ENCODE measurements at regions not wholly inside any gene's neighbourhood (a gene's known extent, or its start where the extent isn't known, plus 50 kb on each side); places are given as distances from the start of the nearest gene placed in this dataset.
"Not testable (repeated sequence)": the region's sequence is repeated elsewhere in the genome, so short reads cannot be mapped to it uniquely, and the experiment has no call there.

GRCh38 chr11:95414217-95414616 lies 183.2 kb upstream of the SESN3 start:
- Histone ChIP-seq H3K36me3 (ENCODE audit: control insufficient read depth in 2 of 2, insufficient read depth in 2 of 2, low read length in 2 of 2) (no peaks in the 10 kb centered on the region), H3K27ac (ENCODE audit: low read length) (no peak overlapping the region), H3K27me3 (ENCODE audit: control insufficient read depth in 1 of 2, insufficient read depth in 2 of 2, low read length in 2 of 2) (no peaks in the 10 kb centered on the region), H3K9me3 (ENCODE audit: control insufficient read depth in 2 of 2, low read length in 2 of 2) (no peaks in the 10 kb centered on the region), H3K4me1 (ENCODE audit: control insufficient read depth, insufficient read depth, low read length) (peaks cover 11% of the 10 kb centered on the region), H3K9ac (ENCODE audit: low read length in 2 of 2) (no peak overlapping the region), H3K4me3 (ENCODE audit: low read length in 2 of 2) (no peak overlapping the region)

- H3K4me1 ChIP-seq (ENCODE audit: control insufficient read depth, insufficient read depth, low read length) = peaks cover 11% of the 10 kb centered on the region
- no peaks in the 10 kb centered on the region for H3K36me3 ChIP-seq (ENCODE audit: control insufficient read depth in 2 of 2, insufficient read depth in 2 of 2, low read length in 2 of 2)
- H3K9ac ChIP-seq (ENCODE audit: low read length in 2 of 2) = no peak overlapping the region
- no peak overlapping the region for H3K4me3 ChIP-seq (ENCODE audit: low read length in 2 of 2)
- H3K9me3 ChIP-seq (ENCODE audit: control insufficient read depth in 2 of 2, low read length in 2 of 2) = no peaks in the 10 kb centered on the region
- no peaks in the 10 kb centered on the region for H3K27me3 ChIP-seq (ENCODE audit: control insufficient read depth in 1 of 2, insufficient read depth in 2 of 2, low read length in 2 of 2)
- no peak overlapping the region for H3K27ac ChIP-seq (ENCODE audit: low read length)
Observed at GRCh38 chr11:95413761-95414160, 182.8 kb upstream of the SESN3 start.

GRCh38 chr11:95413021-95413420 lies 182.0 kb upstream of the SESN3 start:
- H3K4me1 ChIP-seq (ENCODE audit: control insufficient read depth, insufficient read depth, low read length) = peaks cover 11% of the 10 kb centered on the region
- H3K36me3 ChIP-seq (ENCODE audit: control insufficient read depth in 2 of 2, insufficient read depth in 2 of 2, low read length in 2 of 2) = no peaks in the 10 kb centered on the region
- no peak overlapping the region for H3K9ac ChIP-seq (ENCODE audit: low read length in 2 of 2)
- no peak overlapping the region for H3K27ac ChIP-seq (ENCODE audit: low read length)
- no peaks in the 10 kb centered on the region for H3K27me3 ChIP-seq (ENCODE audit: control insufficient read depth in 1 of 2, insufficient read depth in 2 of 2, low read length in 2 of 2)
- no peaks in the 10 kb centered on the region for H3K9me3 ChIP-seq (ENCODE audit: control insufficient read depth in 2 of 2, low read length in 2 of 2)
- H3K4me3 ChIP-seq (ENCODE audit: low read length in 2 of 2) = no peak overlapping the region

- no peak overlapping the region for H3K27ac ChIP-seq (ENCODE audit: low read length)
Observed at GRCh38 chr11:95412074-95412473, 181.1 kb upstream of the SESN3 start.

GRCh38 chr11:95410707-95411106 lies 179.7 kb upstream of the SESN3 start:
- H3K27me3 ChIP-seq (ENCODE audit: control insufficient read depth in 1 of 2, insufficient read depth in 2 of 2, low read length in 2 of 2); H3K9ac ChIP-seq (ENCODE audit: low read length in 2 of 2); H3K9me3 ChIP-seq (ENCODE audit: control insufficient read depth in 2 of 2, low read length in 2 of 2); H3K4me1 ChIP-seq (ENCODE audit: control insufficient read depth, insufficient read depth, low read length); H3K4me3 ChIP-seq (ENCODE audit: low read length in 2 of 2); H3K27ac ChIP-seq (ENCODE audit: low read length); H3K36me3 ChIP-seq (ENCODE audit: control insufficient read depth in 2 of 2, insufficient read depth in 2 of 2, low read length in 2 of 2): not testable (repeated sequence)

More at GRCh38 chr11:95412074-95412473, 181.1 kb upstream of the SESN3 start:
- Histone ChIP-seq H3K9me3 (ENCODE audit: control insufficient read depth in 2 of 2, low read length in 2 of 2) (no peaks in the 10 kb centered on the region), H3K36me3 (ENCODE audit: control insufficient read depth in 2 of 2, insufficient read depth in 2 of 2, low read length in 2 of 2) (no peaks in the 10 kb centered on the region), H3K4me3 (ENCODE audit: low read length in 2 of 2) (no peak overlapping the region), H3K27me3 (ENCODE audit: control insufficient read depth in 1 of 2, insufficient read depth in 2 of 2, low read length in 2 of 2) (no peaks in the 10 kb centered on the region), H3K4me1 (ENCODE audit: control insufficient read depth, insufficient read depth, low read length) (peaks cover 11% of the 10 kb centered on the region), H3K9ac (ENCODE audit: low read length in 2 of 2) (no peak overlapping the region)

GRCh38 chr11:95406271-95406670 lies 175.3 kb upstream of the SESN3 start:
- no peaks in the 10 kb centered on the region for H3K27me3 ChIP-seq (ENCODE audit: control insufficient read depth in 1 of 2, insufficient read depth in 2 of 2, low read length in 2 of 2)
- no peak overlapping the region for H3K27ac ChIP-seq (ENCODE audit: low read length)
- H3K9ac ChIP-seq (ENCODE audit: low read length in 2 of 2) = no peak overlapping the region
- H3K4me1 ChIP-seq (ENCODE audit: control insufficient read depth, insufficient read depth, low read length) = no peaks in the 10 kb centered on the region
- no peak overlapping the region for H3K4me3 ChIP-seq (ENCODE audit: low read length in 2 of 2)
- peaks cover 0 to 3% of the 10 kb centered on the region in 2 donors for H3K9me3 ChIP-seq (ENCODE audit: control insufficient read depth in 2 of 2, low read length in 2 of 2)
- no peaks in the 10 kb centered on the region for H3K36me3 ChIP-seq (ENCODE audit: control insufficient read depth in 2 of 2, insufficient read depth in 2 of 2, low read length in 2 of 2)

- Histone ChIP-seq H3K4me3 (ENCODE audit: low read length in 2 of 2) (no peak overlapping the region), H3K27me3 (ENCODE audit: control insufficient read depth in 1 of 2, insufficient read depth in 2 of 2, low read length in 2 of 2) (no peaks in the 10 kb centered on the region), H3K4me1 (ENCODE audit: control insufficient read depth, insufficient read depth, low read length) (no peaks in the 10 kb centered on the region), H3K36me3 (ENCODE audit: control insufficient read depth in 2 of 2, insufficient read depth in 2 of 2, low read length in 2 of 2) (no peaks in the 10 kb centered on the region), H3K27ac (ENCODE audit: low read length) (no peak overlapping the region), H3K9me3 (ENCODE audit: control insufficient read depth in 2 of 2, low read length in 2 of 2) (peaks cover 0 to 3% of the 10 kb centered on the region in 2 donors), H3K9ac (ENCODE audit: low read length in 2 of 2) (no peak overlapping the region)
Observed at GRCh38 chr11:95404370-95404769, 173.4 kb upstream of the SESN3 start.

- Histone ChIP-seq H3K9ac (ENCODE audit: low read length in 2 of 2) (no peak overlapping the region), H3K4me3 (ENCODE audit: low read length in 2 of 2) (no peak overlapping the region), H3K27ac (ENCODE audit: low read length) (no peak overlapping the region), H3K36me3 (ENCODE audit: control insufficient read depth in 2 of 2, insufficient read depth in 2 of 2, low read length in 2 of 2) (no peaks in the 10 kb centered on the region), H3K9me3 (ENCODE audit: control insufficient read depth in 2 of 2, low read length in 2 of 2) (no peaks in the 10 kb centered on the region), H3K4me1 (ENCODE audit: control insufficient read depth, insufficient read depth, low read length) (no peaks in the 10 kb centered on the region), H3K27me3 (ENCODE audit: control insufficient read depth in 1 of 2, insufficient read depth in 2 of 2, low read length in 2 of 2) (no peaks in the 10 kb centered on the region)
Observed at GRCh38 chr11:95398437-95399112, 167.6 kb upstream of the SESN3 start.

- H3K9me3 ChIP-seq (ENCODE audit: control insufficient read depth in 2 of 2, low read length in 2 of 2) = no peaks in the 10 kb centered on the region
- H3K4me3 ChIP-seq (ENCODE audit: low read length in 2 of 2) = no peak overlapping the region
- H3K4me1 ChIP-seq (ENCODE audit: control insufficient read depth, insufficient read depth, low read length) = no peaks in the 10 kb centered on the region
- H3K27me3 ChIP-seq (ENCODE audit: control insufficient read depth in 1 of 2, insufficient read depth in 2 of 2, low read length in 2 of 2) = no peaks in the 10 kb centered on the region
- H3K36me3 ChIP-seq (ENCODE audit: control insufficient read depth in 2 of 2, insufficient read depth in 2 of 2, low read length in 2 of 2) = no peaks in the 10 kb centered on the region
- H3K9ac ChIP-seq (ENCODE audit: low read length in 2 of 2) = no peak overlapping the region
- H3K27ac ChIP-seq (ENCODE audit: low read length) = no peak overlapping the region
Observed at GRCh38 chr11:95392644-95393043, 161.6 kb upstream of the SESN3 start.

- no peak overlapping the region for H3K27ac ChIP-seq (ENCODE audit: low read length)
- H3K4me1 ChIP-seq (ENCODE audit: control insufficient read depth, insufficient read depth, low read length) = no peaks in the 10 kb centered on the region
- no peaks in the 10 kb centered on the region for H3K9me3 ChIP-seq (ENCODE audit: control insufficient read depth in 2 of 2, low read length in 2 of 2)
- H3K9ac ChIP-seq (ENCODE audit: low read length in 2 of 2) = no peak overlapping the region
- H3K4me3 ChIP-seq (ENCODE audit: low read length in 2 of 2) = no peak overlapping the region
- H3K27me3 ChIP-seq (ENCODE audit: control insufficient read depth in 1 of 2, insufficient read depth in 2 of 2, low read length in 2 of 2) = no peaks in the 10 kb centered on the region
- H3K36me3 ChIP-seq (ENCODE audit: control insufficient read depth in 2 of 2, insufficient read depth in 2 of 2, low read length in 2 of 2) = no peaks in the 10 kb centered on the region
Observed at GRCh38 chr11:95389427-95389826, 158.4 kb upstream of the SESN3 start.

GRCh38 chr11:95388086-95388485 lies 157.1 kb upstream of the SESN3 start:
- Histone ChIP-seq H3K27ac (ENCODE audit: low read length) (no peak overlapping the region), H3K36me3 (ENCODE audit: control insufficient read depth in 2 of 2, insufficient read depth in 2 of 2, low read length in 2 of 2) (no peaks in the 10 kb centered on the region), H3K9ac (ENCODE audit: low read length in 2 of 2) (no peak overlapping the region), H3K9me3 (ENCODE audit: control insufficient read depth in 2 of 2, low read length in 2 of 2) (no peaks in the 10 kb centered on the region), H3K4me3 (ENCODE audit: low read length in 2 of 2) (no peak overlapping the region), H3K4me1 (ENCODE audit: control insufficient read depth, insufficient read depth, low read length) (no peaks in the 10 kb centered on the region), H3K27me3 (ENCODE audit: control insufficient read depth in 1 of 2, insufficient read depth in 2 of 2, low read length in 2 of 2) (no peaks in the 10 kb centered on the region)
